Frontal cortex (tissue), 3 donors: ENCODE measurements at regions not wholly inside any gene's neighbourhood (a gene's known extent, or its start where the extent isn't known, plus 50 kb on each side); places are given as distances from the start of the nearest gene placed in this dataset.
A peak's percentile ranks its signal among the peaks of the same experiment; 100 is the strongest.

ENCODE experiments used
- DNase-seq, 2 donors: peaks; one replicate each; pipeline ENCODE4 v3.0.0; 2012; ENCODE audit warnings: low spot score in 2 of 2
- FAIRE-seq: peaks from 2 replicates; lab custom pipeline; 2012; peaks lifted over from hg19 to GRCh38; lab: Jason Lieb, UNC
- donor health status: control.
- donor health status: control.
- donor health status: control.

DNA sequence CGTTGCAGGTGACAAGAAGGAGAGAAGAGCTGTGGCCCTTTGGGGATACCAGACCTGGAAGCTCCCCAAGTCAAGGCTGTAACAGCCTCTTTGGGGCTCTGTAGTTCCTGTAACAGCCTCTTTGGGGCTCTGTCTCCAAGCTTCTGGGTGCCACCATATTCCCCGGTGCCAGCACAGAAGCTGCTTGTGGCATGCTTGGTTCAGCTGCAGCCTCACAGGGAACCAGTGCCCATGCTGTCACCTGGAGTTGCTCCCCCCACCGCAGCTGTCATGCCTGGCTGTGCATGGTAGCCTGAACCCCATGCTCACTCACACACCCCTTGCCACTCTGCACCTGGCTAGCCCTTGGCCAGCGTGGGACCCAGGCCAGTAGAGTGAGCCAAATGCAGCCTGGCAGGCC, 109.1 kb downstream of the ELAPOR2 start:
- DNase-seq (no peak), FAIRE-seq (no peak)

DNA sequence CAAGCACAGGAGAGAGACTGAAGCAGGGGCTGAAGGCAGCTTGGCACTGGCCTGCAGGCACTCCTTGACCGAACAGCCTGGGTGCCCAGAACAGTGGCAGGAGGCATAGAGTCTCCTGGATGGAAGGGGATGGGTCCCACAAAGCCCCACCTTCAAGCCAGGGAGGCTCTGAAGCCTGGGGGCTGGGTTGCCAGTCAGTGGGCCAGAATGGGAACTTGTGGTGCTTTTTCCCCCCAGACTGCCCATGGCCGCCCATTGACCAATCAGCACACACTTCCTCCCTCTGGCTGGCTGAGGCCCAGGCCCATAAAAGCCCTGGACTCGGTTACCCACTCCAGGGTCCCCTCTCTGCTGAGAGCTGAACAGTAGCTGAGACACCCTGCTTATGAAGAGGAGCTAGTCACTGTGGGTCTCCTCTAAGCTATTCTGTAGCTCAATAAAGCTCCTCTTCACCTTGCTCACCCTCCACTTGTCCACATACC, 109.6 kb downstream of the ELAPOR2 start:
- FAIRE-seq = no peak
- DNase-seq = no peak

- DNase-seq = no peak
- FAIRE-seq = no peak
Measured at GRCh38 chr7:86949052-86949778, 110.2 kb downstream of the ELAPOR2 start.

DNA sequence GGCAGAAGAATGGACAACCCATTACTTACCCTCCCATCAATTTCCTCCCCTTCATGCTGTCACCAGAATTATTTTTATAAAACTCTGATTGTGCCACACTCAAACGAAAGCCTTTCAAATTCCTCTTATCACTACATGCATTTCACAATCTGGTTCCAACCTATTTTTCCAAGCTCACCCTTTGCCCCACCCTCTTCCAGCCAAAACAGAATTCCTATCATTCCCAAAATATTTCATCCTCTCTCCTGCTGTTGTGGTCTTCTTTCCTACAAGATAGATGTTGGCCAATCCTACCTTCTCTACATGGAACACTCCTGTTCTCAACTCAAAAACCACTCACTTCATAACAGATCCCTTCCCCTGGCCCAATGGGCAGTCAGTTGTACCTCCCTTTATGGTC, 111.5 kb downstream of the ELAPOR2 start:
- DNase-seq (no peak), FAIRE-seq (no peak)

DNA sequence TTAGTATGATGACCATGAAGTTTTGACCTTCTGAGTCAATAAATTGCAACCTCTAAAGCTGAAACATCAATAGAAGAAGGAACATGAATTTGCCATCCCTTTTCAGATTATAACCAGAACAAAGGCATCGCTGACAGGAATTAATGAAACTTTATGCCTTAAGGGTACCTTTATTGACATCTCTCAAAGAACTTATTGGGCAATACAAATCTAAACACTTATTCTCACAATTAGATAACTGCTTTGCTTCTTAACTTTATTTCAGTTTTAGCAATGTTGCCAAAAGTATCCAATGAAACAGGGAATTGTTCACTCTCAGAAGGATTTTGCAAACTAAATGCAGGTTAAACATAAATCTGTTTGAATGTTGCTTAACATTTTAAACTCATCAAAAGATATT, 116.0 kb downstream of the ELAPOR2 start:
- no peak for FAIRE-seq
- no peak for DNase-seq

GRCh38 chr7:86942995-86943394, 116.5 kb downstream of the ELAPOR2 start:
- DNase-seq (no peak), FAIRE-seq (no peak)

- no peak for DNase-seq
- FAIRE-seq = no peak
Measured at GRCh38 chr7:86942081-86942480, 117.4 kb downstream of the ELAPOR2 start.

DNA sequence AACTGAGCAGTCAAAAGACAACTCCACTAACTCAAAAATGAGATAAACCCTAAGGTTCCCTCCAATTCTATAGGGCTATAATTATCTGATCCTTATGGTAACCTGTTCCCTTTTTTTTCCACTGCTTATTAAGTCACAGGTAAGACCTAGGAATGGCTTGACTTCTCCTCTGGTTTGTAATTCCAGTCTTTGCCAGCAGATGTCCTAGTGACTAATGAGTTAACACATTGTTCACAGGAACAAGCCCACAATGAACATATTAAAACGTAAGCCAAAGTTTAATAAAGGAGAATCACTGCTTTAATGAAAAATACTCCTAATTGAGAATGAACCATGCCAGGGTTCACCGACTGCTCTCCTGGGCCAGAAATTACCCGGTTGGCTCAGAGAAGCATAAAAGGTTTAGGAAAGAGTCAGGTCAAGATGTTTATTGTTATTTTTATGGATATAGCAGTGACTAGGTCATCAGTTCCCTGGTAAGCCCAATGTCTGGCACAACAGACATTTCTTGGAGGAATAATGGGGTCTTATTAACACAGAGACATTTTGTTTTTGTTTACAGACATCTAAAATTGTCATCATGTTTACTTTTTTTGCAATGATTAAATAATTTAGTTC, 120.1 kb downstream of the ELAPOR2 start:
- no peak for FAIRE-seq

DNA sequence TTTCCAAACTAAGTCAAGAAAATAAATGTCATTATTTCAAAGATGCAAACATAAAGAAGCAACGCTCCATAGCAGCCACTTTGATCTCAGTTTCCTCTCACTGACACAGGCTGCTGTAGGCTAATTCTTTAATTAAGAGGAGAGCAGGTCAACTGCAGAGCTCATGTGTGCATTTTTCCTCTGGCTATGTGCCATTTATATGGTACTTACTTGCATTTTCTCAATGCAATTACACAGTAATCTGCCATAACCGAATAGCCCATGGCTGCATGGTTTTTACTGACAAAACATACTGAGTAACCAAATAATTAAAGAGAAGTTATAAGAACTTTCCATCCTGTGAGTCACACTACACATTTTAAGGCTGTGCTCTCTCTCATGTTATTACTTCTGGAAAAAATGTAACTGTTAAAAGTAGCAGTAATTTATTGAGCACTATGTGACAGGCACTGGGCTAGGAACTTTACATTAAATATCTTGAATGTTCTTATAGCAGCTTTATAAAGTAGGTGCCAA, 122.0 kb downstream of the ELAPOR2 start:
- no peak for FAIRE-seq
- DNase-seq = no peak

More for the DNA sequence above, 120.1 kb downstream of the ELAPOR2 start:
- no peak for DNase-seq

DNA sequence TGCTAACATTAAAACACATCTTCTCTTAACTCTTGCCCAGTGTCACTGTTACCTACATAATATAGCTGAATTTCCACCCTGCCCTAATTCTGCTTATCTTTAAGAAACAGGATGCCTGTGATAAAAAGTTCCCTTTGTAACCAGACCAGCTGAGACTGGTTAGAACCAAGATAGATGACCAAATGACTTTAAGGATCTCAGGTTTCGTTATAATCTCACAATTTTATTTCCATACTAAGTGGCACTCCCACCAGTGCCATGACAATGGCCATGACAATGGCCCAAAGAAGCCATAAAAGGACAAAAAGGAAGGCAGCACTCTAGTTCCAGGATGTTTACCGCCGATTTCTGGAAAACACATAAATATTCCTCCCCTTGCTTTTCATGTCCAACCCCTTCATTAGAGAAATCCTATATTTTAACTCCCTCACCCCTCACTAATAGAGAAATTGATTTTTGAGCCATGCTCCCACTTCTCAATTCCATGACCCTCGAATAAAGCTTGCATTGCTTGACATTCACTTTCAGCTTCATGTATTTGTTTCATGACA, 126.1 kb downstream of the ELAPOR2 start:
- DNase-seq = no peak
- FAIRE-seq = no peak

DNA sequence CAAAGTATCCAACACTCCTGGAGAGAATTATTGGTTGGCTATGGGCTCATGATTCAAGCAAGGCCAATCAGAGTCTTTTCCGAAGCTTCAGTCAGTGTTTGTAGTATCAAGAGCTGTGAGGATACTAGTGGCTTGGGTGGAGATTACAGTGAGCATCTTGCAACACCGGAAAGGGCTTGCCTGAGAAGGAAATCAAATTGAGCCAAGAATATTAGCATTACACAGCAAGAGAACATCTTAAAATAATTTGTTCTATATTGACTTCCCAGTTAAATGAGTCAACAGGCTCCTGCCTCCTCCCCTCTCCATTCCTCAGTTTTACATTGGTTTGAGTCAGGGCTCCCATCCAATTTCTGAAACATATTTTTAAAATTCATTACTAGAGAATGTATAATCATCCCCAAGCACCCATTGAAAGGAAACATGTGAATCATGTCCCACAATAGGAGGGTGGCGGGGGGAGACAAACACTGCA, 127.4 kb downstream of the ELAPOR2 start:
- DNase-seq (no peak), FAIRE-seq (no peak)

GRCh38 chr7:86931439-86931838, 128.0 kb downstream of the ELAPOR2 start:
- DNase-seq (no peak), FAIRE-seq (no peak)

DNA sequence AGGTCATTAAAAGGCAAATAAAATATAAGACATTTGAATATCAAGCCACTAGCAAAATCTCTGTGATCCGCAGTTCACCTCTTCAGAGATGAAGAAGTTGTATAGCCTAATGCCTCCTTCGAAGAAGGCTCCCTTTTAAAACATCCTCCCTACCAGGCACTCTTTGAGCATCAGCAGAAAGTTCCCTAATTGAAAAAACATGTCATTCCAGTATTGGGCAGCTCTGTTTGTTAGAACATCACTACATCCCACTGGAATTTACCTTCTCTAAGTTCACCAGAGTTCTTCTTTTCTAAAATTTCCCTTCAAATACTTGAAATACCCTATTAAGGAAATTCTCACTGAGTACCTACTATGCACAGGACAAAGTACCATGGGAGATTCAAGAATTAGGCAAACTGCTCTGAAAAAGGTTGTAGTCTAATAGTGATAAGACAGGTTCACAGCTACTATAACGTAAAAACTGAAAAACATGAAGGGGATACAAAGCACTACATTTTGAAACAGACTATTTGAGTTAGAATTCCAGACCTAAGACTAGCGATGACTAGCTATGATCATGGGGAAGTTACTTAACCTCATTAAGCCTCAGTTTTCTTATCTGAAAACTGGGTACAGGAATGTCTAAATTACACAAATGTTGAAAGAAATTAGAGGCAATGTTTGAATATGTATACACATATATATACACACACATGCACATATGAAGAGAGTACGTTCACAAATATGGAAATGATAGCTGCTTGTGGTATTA, 128.7 kb downstream of the ELAPOR2 start:
- no peak for FAIRE-seq
- no peak for DNase-seq

GRCh38 chr7:86929293-86930109, 130.0 kb downstream of the ELAPOR2 start:
- FAIRE-seq = no peak
- DNase-seq = no peak

DNA sequence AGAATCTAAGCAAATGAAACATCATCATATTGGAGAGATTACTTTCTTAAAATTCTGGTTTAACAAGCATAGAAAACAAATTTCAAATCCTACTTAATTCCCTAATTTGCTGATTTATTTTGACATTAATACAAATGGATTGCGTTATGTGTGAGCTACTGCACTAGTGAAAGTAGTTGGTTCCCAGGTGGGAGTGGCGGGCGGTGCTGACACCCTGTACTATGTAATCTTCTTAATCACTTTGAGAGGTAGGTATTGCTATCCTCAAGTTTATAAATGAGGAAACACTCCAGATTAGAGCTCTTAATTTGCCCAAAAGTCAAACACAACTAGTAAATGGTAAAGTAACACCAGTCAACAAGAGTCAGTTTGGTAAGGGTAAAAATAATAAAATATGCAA, 131.1 kb downstream of the ELAPOR2 start:
- FAIRE-seq (no peak), DNase-seq (no peak)

DNA sequence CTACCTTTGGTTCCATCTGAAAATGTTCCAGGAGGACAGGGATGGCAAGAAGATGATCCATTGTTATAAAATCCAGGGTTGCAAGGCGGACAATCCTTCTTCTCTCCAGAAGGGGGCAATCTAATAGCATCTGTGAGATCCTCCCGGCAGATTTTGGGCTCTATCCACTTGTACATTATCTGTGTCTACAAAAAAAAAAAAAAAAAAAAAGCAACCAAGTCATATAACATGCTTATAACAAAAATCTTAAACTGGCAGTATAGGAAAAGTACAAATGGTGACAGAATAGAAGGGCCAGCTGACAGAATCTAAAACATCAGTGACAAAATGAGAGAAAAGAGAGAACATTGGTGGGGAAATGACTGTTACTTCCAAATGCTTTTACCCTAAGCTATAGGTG, 132.7 kb downstream of the ELAPOR2 start:
- FAIRE-seq (peak; percentile 82), DNase-seq (peak in 1 of 2 donors; percentile 19)

DNA sequence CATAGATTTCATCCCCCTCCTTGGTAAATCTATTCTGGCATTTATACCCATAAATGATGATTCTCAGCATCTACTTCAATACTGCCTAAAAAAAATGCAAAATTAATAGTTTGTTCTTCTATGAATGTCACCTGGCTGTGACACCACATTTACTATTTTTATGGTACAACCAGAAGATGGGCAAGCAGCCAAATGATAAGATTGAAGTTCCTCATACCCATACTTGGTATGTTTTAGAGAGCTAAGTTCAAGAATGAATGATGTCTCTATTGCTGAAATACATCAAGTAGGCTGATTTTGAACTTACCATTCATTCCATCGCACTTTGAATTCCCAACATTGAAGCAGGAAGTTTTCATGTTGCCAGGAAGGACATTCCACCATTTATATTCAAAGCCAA, 134.2 kb downstream of the ELAPOR2 start:
- FAIRE-seq (no peak), DNase-seq (no peak)

DNA sequence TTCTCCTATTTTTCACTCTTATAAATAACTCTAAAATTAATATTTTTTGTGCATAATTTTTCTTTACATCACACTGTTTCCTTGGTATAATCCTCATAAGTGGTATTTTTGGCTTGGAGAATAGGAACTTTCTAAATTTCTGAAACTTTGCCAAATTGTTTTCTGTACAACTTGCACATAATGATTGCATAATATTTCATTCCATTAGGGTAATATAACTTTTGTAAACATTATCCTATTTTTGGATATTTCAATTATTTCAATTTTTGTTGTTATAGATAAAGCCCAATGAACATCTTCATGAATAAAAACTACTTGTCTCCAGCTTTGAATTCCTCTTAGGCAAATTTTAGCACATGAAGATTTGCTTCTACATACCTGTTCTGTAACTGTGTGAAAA, 135.9 kb downstream of the ELAPOR2 start:
- FAIRE-seq (no peak), DNase-seq (no peak)

GRCh38 chr7:86920154-86920553, 139.3 kb downstream of the ELAPOR2 start:
- FAIRE-seq = no peak
- no peak for DNase-seq

- DNase-seq (no peak), FAIRE-seq (no peak)
Measured at GRCh38 chr7:86918245-86918644, 141.2 kb downstream of the ELAPOR2 start.
